Neural cell (in vitro differentiated cells): ENCODE measurements at regions not wholly inside any gene's neighbourhood (a gene's known extent, or its start where the extent isn't known, plus 50 kb on each side); places are given as distances from the start of the nearest gene placed in this dataset.
"Not testable (repeated sequence)": the region's sequence is repeated elsewhere in the genome, so short reads cannot be mapped to it uniquely, and the experiment has no call there.

Experiments used
- H2AFZ ChIP-seq: fragments of 200-600, 300-800 bp; sonication (generic), shearing (Covaris generic); 2 replicates; pipeline ENCODE4 v1.6.0; 2014; ENCODE audit warnings: low read depth, mild to moderate bottlenecking, antibody characterized with exemption, low read length, moderate library complexity
- H3F3A ChIP-seq: fragments of 200-600 bp; shearing (Covaris generic); 2 replicates; pipeline ENCODE4 v1.6.1; 2016; ENCODE audit warnings: mild to moderate bottlenecking, moderate library complexity, mixed read lengths, antibody characterized with exemption, low read length; ENCODE audit not compliant: insufficient read depth, poor library complexity, severe bottlenecking
- H3K27ac ChIP-seq: fragments of 200-600, 300-800 bp; sonication (generic), shearing (Covaris generic); 2 replicates; pipeline ENCODE4 v1.5.1; 2014; ENCODE audit warnings: mild to moderate bottlenecking, low read length, moderate library complexity
- H3K27me3 ChIP-seq: fragments of 300-800, 200-600 bp; sonication (generic), shearing (Covaris generic); 2 replicates; pipeline ENCODE4 v1.6.0; 2014; ENCODE audit warnings: mild to moderate bottlenecking, low read depth, low read length, moderate library complexity; ENCODE audit not compliant: insufficient read depth
- H3K36me3 ChIP-seq: fragments of 300-800, 200-600 bp; sonication (generic), shearing (Covaris generic); 2 replicates; pipeline ENCODE4 v1.5.1; 2014; ENCODE audit warnings: mild to moderate bottlenecking, antibody characterized with exemption, low read length, moderate library complexity; ENCODE audit not compliant: insufficient read depth
- H3K4me2 ChIP-seq: fragments of 300-800, 200-600 bp; sonication (generic), shearing (Covaris generic); 2 replicates; pipeline ENCODE4 v1.6.0; 2014; ENCODE audit warnings: mild to moderate bottlenecking, low read length
- H3K4me3 ChIP-seq: fragments of 300-800, 200-600 bp; sonication (generic), shearing (Covaris generic); 2 replicates; pipeline ENCODE4 v1.5.1; 2014; ENCODE audit warnings: mild to moderate bottlenecking, low read length, moderate library complexity
- H3K79me2 ChIP-seq: fragments of 200-600 bp; shearing (Covaris generic); replicated peaks from 2 replicates; pipeline ENCODE4 v1.6.0; 2014; ENCODE audit warnings: mild to moderate bottlenecking, low read length, moderate library complexity; ENCODE audit not compliant: insufficient read depth
- H3K9ac ChIP-seq: fragments of 300-800, 200-600 bp; sonication (generic), shearing (Covaris generic); 2 replicates; pipeline ENCODE4 v1.6.1; 2016; ENCODE audit warnings: mild to moderate bottlenecking, low read length, mixed read lengths
- H3K9me2 ChIP-seq: fragments of 200-600 bp; shearing (Covaris generic); 2 replicates; pipeline ENCODE4 v1.6.1; 2016; ENCODE audit warnings: mild to moderate bottlenecking, low read length, mixed read lengths; ENCODE audit not compliant: insufficient read depth
- H3K9me3 ChIP-seq: fragments of 200-600, 300-800 bp; sonication (generic), shearing (Covaris generic); 2 replicates; pipeline ENCODE4 v1.6.1; 2016; ENCODE audit warnings: mild to moderate bottlenecking, mixed run types, low read length, moderate library complexity, mixed read lengths
- H4K20me1 ChIP-seq: fragments of 200-600 bp; shearing (Covaris generic); 2 replicates; pipeline ENCODE4 v1.6.1; 2016; ENCODE audit warnings: mild to moderate bottlenecking, mixed run types; ENCODE audit not compliant: insufficient read depth
- CTCF ChIP-seq: fragments of 450-650 bp; IDR thresholded peaks from 2 replicates; pipeline ENCODE4 v1.5.1; 2014; ENCODE audit warnings: antibody characterized with exemption, mild to moderate bottlenecking, moderate library complexity; ENCODE audit not compliant: poor library complexity, severe bottlenecking
- EP300 ChIP-seq: fragments of 450-650 bp; conservative IDR thresholded peaks from 2 replicates; pipeline ENCODE4 v1.6.1; 2014; ENCODE audit warnings: antibody characterized with exemption, mild to moderate bottlenecking, moderate library complexity; ENCODE audit not compliant: poor library complexity, severe bottlenecking
- EZH2 ChIP-seq: fragments of 200-600, 300-800 bp; shearing (Covaris generic), sonication (generic); IDR thresholded peaks from 2 replicates; pipeline ENCODE4 v1.6.1; 2014; ENCODE audit warnings: antibody characterized with exemption, low read length, borderline replicate concordance, mild to moderate bottlenecking; ENCODE audit not compliant: insufficient read depth, poor library complexity, severe bottlenecking
- MXI1 ChIP-seq: fragments of 450-650 bp; conservative IDR thresholded peaks from 2 replicates; pipeline ENCODE4 v1.6.1; 2014; ENCODE audit warnings: antibody characterized with exemption, mild to moderate bottlenecking; ENCODE audit not compliant: poor library complexity, severe bottlenecking
- POLR2AphosphoS5 ChIP-seq: IDR thresholded peaks from 2 replicates; pipeline ENCODE4 v1.6.1; 2012
- RAD21 ChIP-seq: fragments of 450-650 bp; conservative IDR thresholded peaks from 2 replicates; pipeline ENCODE4 v1.6.1; 2014; ENCODE audit warnings: antibody characterized with exemption, mild to moderate bottlenecking, moderate library complexity
- REST ChIP-seq: IDR thresholded peaks from 2 replicates; pipeline ENCODE4 v1.6.1; 2012; ENCODE audit warnings: borderline replicate concordance
- SMC3 ChIP-seq: fragments of 450-650 bp; conservative IDR thresholded peaks from 2 replicates; pipeline ENCODE4 v1.6.1; 2014; ENCODE audit warnings: antibody characterized with exemption, mild to moderate bottlenecking, moderate library complexity; ENCODE audit not compliant: poor library complexity
- TAF1 ChIP-seq: IDR thresholded peaks from 2 replicates; pipeline ENCODE4 v1.6.1; 2012; ENCODE audit warnings: low read depth

GRCh38 chr10:33031815-33032653 lies 74.0 kb upstream of the ITGB1 start:
- Histone ChIP-seq H3K4me2 (no peak overlapping the region), H3K36me3 (no peaks in the 10 kb centered on the region), H4K20me1 (no peaks in the 10 kb centered on the region), H3K9me3 (no peaks in the 10 kb centered on the region), H2AFZ (no peak overlapping the region), H3K27ac (no peak overlapping the region), H3K79me2 (no peaks in the 10 kb centered on the region), H3K9ac (no peak overlapping the region), H3K9me2 (no peaks in the 10 kb centered on the region), H3K27me3 (no peaks in the 10 kb centered on the region), H3F3A (no peaks in the 10 kb centered on the region), H3K4me3 (no peak overlapping the region)
- TF ChIP-seq TAF1 (no peak), POLR2AphosphoS5 (no peak), MXI1 (no peak), REST (no peak), EP300 (no peak), EZH2 (no peak), RAD21 (no peak), SMC3 (no peak), CTCF (no peak)

GRCh38 chr10:33031171-33031570 lies 73.1 kb upstream of the ITGB1 start:
- no peaks in the 10 kb centered on the region for H3F3A ChIP-seq
- H4K20me1 ChIP-seq, result no peaks in the 10 kb centered on the region
- no peaks in the 10 kb centered on the region for H3K9me3 ChIP-seq
- H3K9me2 ChIP-seq, result no peaks in the 10 kb centered on the region
- H3K79me2 ChIP-seq, result no peaks in the 10 kb centered on the region
- no peak overlapping the region for H3K4me3 ChIP-seq
- no peaks in the 10 kb centered on the region for H3K27me3 ChIP-seq
- H3K4me2 ChIP-seq, result no peak overlapping the region
- TF ChIP-seq POLR2AphosphoS5, result no peak
- TF ChIP-seq SMC3, result no peak
- TF ChIP-seq MXI1, result no peak
- no peak for TF ChIP-seq EZH2
- TF ChIP-seq RAD21, result no peak
- no peak for TF ChIP-seq CTCF
- TF ChIP-seq REST, result no peak
- TF ChIP-seq EP300, result no peak
- TF ChIP-seq TAF1, result no peak
- no peak overlapping the region for H3K27ac ChIP-seq
- no peaks in the 10 kb centered on the region for H3K36me3 ChIP-seq
- H2AFZ ChIP-seq, result no peak overlapping the region
- H3K9ac ChIP-seq, result no peak overlapping the region

GRCh38 chr10:33028515-33028914 lies 70.5 kb upstream of the ITGB1 start:
- H4K20me1 ChIP-seq, H3K4me3 ChIP-seq, H3K9me3 ChIP-seq, H3F3A ChIP-seq, H2AFZ ChIP-seq, H3K36me3 ChIP-seq, H3K27ac ChIP-seq, H3K9ac ChIP-seq, H3K79me2 ChIP-seq, H3K4me2 ChIP-seq, H3K27me3 ChIP-seq, H3K9me2 ChIP-seq: not testable (repeated sequence)
